HG02610 (cell line): ENCODE measurements at regions not wholly inside any gene's neighbourhood (a gene's known extent, or its start where the extent isn't known, plus 50 kb on each side); places are given as distances from the start of the nearest gene placed in this dataset.

Experiments
- ATAC-seq: cut with Tn5 transposase; IDR thresholded peaks from one replicate; pipeline ENCODE4 v1.9.1; 2021; ENCODE audit warnings: mild to moderate bottlenecking, moderate library complexity; ENCODE audit not compliant: unreplicated experiment

- ATAC-seq, result no peak
Observed at GRCh38 chr9:26579056-26579455, 313.5 kb downstream of the CAAP1 start.

- no peak for ATAC-seq
Observed at GRCh38 chr9:26574898-26575440, 317.6 kb downstream of the CAAP1 start.

GRCh38 chr9:26574256-26574655 lies 318.3 kb downstream of the CAAP1 start:
- ATAC-seq, result no peak

- no peak for ATAC-seq
Observed at GRCh38 chr9:26567976-26568375, 324.6 kb downstream of the CAAP1 start.

- no peak for ATAC-seq
Observed at GRCh38 chr9:26566141-26566540, 326.5 kb downstream of the CAAP1 start.

- no peak for ATAC-seq
Observed at GRCh38 chr9:26565118-26565517, 327.5 kb downstream of the CAAP1 start.

- ATAC-seq, result no peak
Observed at GRCh38 chr9:26562338-26562737, 330.3 kb downstream of the CAAP1 start.

- ATAC-seq, result peak; percentile 87
Observed at GRCh38 chr9:26561928-26562327, 330.7 kb downstream of the CAAP1 start.

- no peak for ATAC-seq
Observed at GRCh38 chr9:26559506-26559905, 333.1 kb downstream of the CAAP1 start.

GRCh38 chr9:26551971-26552370 lies 340.6 kb downstream of the CAAP1 start:
- no peak for ATAC-seq

GRCh38 chr9:26551451-26551850 lies 341.2 kb downstream of the CAAP1 start:
- ATAC-seq, result no peak

GRCh38 chr9:26548781-26549290 lies 343.8 kb downstream of the CAAP1 start:
- no peak for ATAC-seq

GRCh38 chr9:26539867-26540493 lies 352.6 kb downstream of the CAAP1 start:
- no peak for ATAC-seq

GRCh38 chr9:26537211-26537610 lies 355.4 kb downstream of the CAAP1 start:
- no peak for ATAC-seq

- ATAC-seq, result no peak
Observed at GRCh38 chr9:26535151-26535550, 357.5 kb downstream of the CAAP1 start.

- ATAC-seq, result no peak
Observed at GRCh38 chr9:26530841-26531240, 361.8 kb downstream of the CAAP1 start.

GRCh38 chr9:26527931-26528330 lies 364.7 kb downstream of the CAAP1 start:
- no peak for ATAC-seq

- no peak for ATAC-seq
Observed at GRCh38 chr9:26524267-26524666, 368.3 kb downstream of the CAAP1 start.

GRCh38 chr9:26523577-26523976 lies 369.0 kb downstream of the CAAP1 start:
- no peak for ATAC-seq

GRCh38 chr9:26520141-26520540 lies 372.5 kb downstream of the CAAP1 start:
- no peak for ATAC-seq

GRCh38 chr9:26516773-26517343 lies 375.7 kb downstream of the CAAP1 start:
- no peak for ATAC-seq

GRCh38 chr9:26513730-26514129 lies 378.9 kb downstream of the CAAP1 start:
- no peak for ATAC-seq
